ENCODE measurements at regions not wholly inside any gene's neighbourhood (a gene's known extent, or its start where the extent isn't known, plus 50 kb on each side); places are given as distances from the start of the nearest gene placed in this dataset.

DNA sequence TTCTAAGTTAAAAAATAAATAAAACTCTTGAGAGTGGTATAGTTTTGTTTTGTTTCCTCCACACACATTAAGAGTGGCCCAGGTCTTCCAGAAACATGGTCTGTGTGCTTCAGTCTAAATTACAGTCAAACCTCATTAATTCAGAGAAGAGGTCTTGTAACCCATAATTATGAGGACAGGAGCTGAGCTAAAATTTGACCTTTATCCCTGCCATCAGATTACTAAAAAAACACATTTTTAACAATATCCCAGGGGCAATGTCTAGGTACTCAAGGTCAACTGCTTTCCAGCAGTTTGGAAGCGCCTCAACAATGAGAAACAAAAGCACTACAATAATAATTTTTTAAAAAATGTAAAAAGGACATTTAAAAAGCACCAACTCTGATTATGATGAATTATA, 184.1 kb upstream of the PFKP start:
- DNase-seq (ENCODE audit: low spot score): no peak
- no peak for ATAC-seq
- 0 out of 2 replicates have a peak, but pooled peaks cover 6% of the 10 kb centered on the region for H3K4me1 Mint-ChIP-seq

DNA sequence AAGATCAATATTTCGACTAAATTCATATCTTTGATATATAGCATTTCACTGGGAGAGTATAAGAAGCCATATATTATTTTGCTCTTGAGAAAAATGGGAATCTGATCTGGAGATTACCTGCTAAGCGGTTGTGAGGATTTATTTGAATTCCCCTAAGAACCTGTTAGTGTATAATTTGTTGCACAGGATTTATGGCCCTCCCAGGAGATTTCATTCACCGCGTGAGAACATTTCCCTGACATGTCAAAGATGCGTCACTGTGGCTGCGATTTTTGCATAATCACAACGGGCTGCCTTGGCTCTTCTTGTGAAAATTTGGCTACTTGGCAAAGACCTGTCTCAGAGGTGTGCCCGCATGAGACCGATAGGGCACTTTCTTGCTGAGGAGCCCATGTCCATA, 184.7 kb upstream of the PFKP start:
- H3K36me3 Mint-ChIP-seq: no peaks in the 10 kb centered on the region
- no peak for TF ChIP-seq TEAD4 (CRISPR knock-in tag; IDR thresholded peaks at IDR 0.05)
- TF ChIP-seq, protein P1, sequence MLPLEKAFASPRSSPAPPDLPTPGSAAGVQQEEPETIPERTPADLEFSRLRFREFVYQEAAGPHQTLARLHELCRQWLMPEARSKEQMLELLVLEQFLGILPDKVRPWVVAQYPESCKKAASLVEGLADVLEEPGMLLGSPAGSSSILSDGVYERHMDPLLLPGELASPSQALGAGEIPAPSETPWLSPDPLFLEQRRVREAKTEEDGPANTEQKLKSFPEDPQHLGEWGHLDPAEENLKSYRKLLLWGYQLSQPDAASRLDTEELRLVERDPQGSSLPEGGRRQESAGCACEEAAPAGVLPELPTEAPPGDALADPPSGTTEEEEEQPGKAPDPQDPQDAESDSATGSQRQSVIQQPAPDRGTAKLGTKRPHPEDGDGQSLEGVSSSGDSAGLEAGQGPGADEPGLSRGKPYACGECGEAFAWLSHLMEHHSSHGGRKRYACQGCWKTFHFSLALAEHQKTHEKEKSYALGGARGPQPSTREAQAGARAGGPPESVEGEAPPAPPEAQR (CRISPR knock-in tag; IDR thresholded peaks at IDR 0.05): no peak
- ATAC-seq: no peak
- H3K27ac Mint-ChIP-seq: no peak overlapping the region
- no peaks in the 10 kb centered on the region; the same call in 1 of the 2 replicates for H3K27me3 Mint-ChIP-seq (ENCODE audit: low read depth)
- no peak overlapping the region for H3K4me3 Mint-ChIP-seq
- H3K4me1 Mint-ChIP-seq: 0 out of 2 replicates have a peak, but pooled peaks cover 6% of the 10 kb centered on the region
- ChIA-PET POLR2A (no interaction called here), CTCF (no interaction called here)
- no peak for DNase-seq (ENCODE audit: low spot score)
- peaks cover 7% of the 10 kb centered on the region; the same call in 1 of the 2 replicates for H3K9me3 Mint-ChIP-seq

More for the DNA sequence above, 184.1 kb upstream of the PFKP start:
- Mint-ChIP-seq H3K9me3 (peaks cover 9% of the 10 kb centered on the region), H3K27ac (no peak overlapping the region), H3K27me3 (ENCODE audit: low read depth) (no peaks in the 10 kb centered on the region; the same call in 1 of the 2 replicates), H3K36me3 (no peaks in the 10 kb centered on the region), H3K4me3 (no peak overlapping the region)
- ChIA-PET CTCF (no interaction called here), POLR2A (no interaction called here)
- TF ChIP-seq ZNF263 (CRISPR knock-in tag; IDR thresholded peaks at IDR 0.05; ENCODE audit: low read depth): no peak
- TF ChIP-seq, protein P2, sequence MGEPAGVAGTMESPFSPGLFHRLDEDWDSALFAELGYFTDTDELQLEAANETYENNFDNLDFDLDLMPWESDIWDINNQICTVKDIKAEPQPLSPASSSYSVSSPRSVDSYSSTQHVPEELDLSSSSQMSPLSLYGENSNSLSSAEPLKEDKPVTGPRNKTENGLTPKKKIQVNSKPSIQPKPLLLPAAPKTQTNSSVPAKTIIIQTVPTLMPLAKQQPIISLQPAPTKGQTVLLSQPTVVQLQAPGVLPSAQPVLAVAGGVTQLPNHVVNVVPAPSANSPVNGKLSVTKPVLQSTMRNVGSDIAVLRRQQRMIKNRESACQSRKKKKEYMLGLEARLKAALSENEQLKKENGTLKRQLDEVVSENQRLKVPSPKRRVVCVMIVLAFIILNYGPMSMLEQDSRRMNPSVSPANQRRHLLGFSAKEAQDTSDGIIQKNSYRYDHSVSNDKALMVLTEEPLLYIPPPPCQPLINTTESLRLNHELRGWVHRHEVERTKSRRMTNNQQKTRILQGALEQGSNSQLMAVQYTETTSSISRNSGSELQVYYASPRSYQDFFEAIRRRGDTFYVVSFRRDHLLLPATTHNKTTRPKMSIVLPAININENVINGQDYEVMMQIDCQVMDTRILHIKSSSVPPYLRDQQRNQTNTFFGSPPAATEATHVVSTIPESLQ (CRISPR knock-in tag; IDR thresholded peaks at IDR 0.05): no peak
- TF ChIP-seq CBFB (CRISPR knock-in tag; IDR thresholded peaks at IDR 0.05; ENCODE audit: low read depth): no peak
- TF ChIP-seq, protein P1 (CRISPR knock-in tag; IDR thresholded peaks at IDR 0.05): no peak
- TF ChIP-seq, protein P3, sequence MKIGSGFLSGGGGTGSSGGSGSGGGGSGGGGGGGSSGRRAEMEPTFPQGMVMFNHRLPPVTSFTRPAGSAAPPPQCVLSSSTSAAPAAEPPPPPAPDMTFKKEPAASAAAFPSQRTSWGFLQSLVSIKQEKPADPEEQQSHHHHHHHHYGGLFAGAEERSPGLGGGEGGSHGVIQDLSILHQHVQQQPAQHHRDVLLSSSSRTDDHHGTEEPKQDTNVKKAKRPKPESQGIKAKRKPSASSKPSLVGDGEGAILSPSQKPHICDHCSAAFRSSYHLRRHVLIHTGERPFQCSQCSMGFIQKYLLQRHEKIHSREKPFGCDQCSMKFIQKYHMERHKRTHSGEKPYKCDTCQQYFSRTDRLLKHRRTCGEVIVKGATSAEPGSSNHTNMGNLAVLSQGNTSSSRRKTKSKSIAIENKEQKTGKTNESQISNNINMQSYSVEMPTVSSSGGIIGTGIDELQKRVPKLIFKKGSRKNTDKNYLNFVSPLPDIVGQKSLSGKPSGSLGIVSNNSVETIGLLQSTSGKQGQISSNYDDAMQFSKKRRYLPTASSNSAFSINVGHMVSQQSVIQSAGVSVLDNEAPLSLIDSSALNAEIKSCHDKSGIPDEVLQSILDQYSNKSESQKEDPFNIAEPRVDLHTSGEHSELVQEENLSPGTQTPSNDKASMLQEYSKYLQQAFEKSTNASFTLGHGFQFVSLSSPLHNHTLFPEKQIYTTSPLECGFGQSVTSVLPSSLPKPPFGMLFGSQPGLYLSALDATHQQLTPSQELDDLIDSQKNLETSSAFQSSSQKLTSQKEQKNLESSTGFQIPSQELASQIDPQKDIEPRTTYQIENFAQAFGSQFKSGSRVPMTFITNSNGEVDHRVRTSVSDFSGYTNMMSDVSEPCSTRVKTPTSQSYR (CRISPR knock-in tag; IDR thresholded peaks at IDR 0.05): no peak
- TF ChIP-seq ZNF671 (CRISPR knock-in tag; IDR thresholded peaks at IDR 0.05): no peak
- TF ChIP-seq GTF2I (CRISPR knock-in tag; conservative IDR thresholded peaks at IDR 0.05): no peak
- no peak for TF ChIP-seq FOXP4 (CRISPR knock-in tag; IDR thresholded peaks at IDR 0.05)
- TF ChIP-seq ATF3 (CRISPR knock-in tag; conservative IDR thresholded peaks at IDR 0.05): no peak
- no peak for TF ChIP-seq HMGA2 (CRISPR knock-in tag; IDR thresholded peaks at IDR 0.05)
- no peak for TF ChIP-seq JUN (CRISPR knock-in tag; IDR thresholded peaks at IDR 0.05)
- TF ChIP-seq TEAD1 (CRISPR knock-in tag; IDR thresholded peaks at IDR 0.05): no peak
- no peak for TF ChIP-seq ZBTB21 (CRISPR knock-in tag; IDR thresholded peaks at IDR 0.05; ENCODE audit: borderline replicate concordance)
- no peak for TF ChIP-seq EMX1 (CRISPR knock-in tag; IDR thresholded peaks at IDR 0.05)
- TF ChIP-seq SOX15 (CRISPR knock-in tag; IDR thresholded peaks at IDR 0.05): no peak
- no peak for TF ChIP-seq TCF7 (CRISPR knock-in tag; IDR thresholded peaks at IDR 0.05; ENCODE audit: low read depth)
